Ecto neural progenitor cell (in vitro differentiated cells): ENCODE measurements at regions not wholly inside any gene's neighbourhood (a gene's known extent, or its start where the extent isn't known, plus 50 kb on each side); places are given as distances from the start of the nearest gene placed in this dataset.

Experiments
- DNase-seq: peaks from one replicate; pipeline ENCODE4 v3.0.0-alpha.2; 2018; ENCODE audit warnings: low spot score

DNA sequence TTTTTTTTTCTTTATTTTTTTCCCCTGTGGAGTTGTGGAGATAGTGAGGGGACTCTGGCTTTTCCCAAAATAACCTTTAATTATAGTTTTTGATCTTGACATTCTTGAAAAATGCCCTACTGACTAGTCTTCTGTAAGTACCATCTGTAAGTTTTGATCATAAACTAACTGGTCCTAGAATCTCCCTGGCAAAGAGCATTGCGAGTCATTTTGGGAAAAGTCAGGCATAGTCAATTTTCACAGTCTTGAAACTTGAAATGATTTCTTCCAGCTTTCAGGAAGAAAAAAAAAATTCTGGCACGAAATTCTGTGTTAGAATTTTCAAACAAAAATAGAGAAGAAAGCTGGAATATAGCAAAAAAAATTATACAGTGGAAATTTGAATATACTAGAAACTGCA lies 181.2 kb upstream of the SNX7 start:
- no peak for DNase-seq

DNA sequence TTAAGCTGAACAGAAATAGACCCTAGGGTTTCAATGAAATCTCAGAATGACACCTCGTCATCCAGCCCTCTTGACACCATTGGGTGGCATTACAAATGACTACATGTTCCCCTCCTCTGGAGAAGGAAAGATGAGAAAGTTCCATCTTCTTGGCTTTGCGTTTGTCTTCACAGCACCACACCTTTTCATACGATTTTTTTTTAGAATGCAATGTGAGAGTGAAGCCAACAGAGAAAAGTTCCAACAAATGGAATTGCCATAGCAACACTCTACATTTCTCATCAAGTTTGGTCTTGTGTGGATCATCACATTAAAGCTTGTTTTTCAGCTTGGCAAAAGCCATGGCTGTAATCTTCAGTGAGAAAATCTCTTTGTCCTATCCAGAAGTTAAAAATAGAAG lies 183.4 kb upstream of the SNX7 start:
- no peak for DNase-seq

DNA sequence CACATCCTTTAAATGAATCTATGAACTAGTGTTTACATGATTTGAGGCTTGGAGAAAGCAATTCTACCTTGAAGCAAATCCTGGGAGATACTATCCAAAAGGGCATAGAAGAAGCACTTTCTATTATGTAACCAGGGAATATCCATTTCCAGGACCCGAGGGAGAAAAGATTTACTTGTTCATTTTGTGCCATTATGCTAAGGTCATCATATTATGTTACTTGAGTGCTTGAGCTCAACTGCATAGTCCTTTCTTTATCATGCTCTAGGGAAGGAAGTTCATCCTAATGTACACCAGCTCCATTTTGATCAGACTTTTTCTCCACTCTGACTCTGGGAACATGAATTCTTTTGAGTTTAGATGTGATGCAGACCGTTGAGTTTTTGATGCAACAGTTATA lies 188.6 kb upstream of the SNX7 start:
- no peak for DNase-seq

DNA sequence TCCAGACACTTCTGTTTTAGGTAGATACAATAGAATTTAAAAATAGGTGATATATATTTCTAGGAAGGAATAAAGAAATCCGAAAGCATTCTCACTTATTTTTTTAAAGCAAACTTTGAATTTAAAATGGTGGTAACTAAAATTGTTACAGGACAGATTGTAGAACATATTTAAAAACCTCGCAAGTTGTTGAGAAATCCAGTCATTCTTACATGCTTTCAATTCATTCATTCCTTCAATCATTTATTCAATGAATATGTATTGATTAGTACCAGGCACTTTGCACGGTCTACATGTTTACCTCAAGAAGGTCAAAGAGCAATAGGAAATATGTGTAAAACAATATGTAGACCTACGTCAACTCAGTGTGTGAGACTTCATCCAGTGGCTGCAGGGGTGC lies 189.9 kb upstream of the SNX7 start:
- no peak for DNase-seq

- no peak for DNase-seq
Measured at GRCh38 chr1:98468111-98468717, 193.3 kb upstream of the SNX7 start.

GRCh38 chr1:98467586-98467985 lies 193.9 kb upstream of the SNX7 start:
- no peak for DNase-seq

DNA sequence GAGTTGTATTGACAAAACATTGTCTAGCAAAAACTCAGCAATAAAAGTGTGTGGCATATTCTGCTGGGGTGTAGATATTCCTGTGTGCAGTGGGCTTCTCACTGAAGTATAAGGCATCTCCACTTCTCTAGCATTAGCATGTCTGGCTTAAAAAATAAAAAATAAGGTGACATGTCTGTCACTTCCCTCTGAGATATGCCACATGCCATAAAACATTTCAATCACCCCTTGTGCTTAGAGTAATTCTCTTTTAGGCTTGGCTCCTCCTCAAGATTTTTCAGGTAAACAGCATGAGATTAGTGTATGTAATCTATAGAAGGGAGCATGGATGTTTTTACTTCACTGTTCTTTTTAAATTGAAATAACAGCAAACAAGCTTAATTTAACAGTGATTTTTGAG lies 194.4 kb upstream of the SNX7 start:
- no peak for DNase-seq

- no peak for DNase-seq
Measured at GRCh38 chr1:98461873-98462385, 199.6 kb upstream of the SNX7 start.

DNA sequence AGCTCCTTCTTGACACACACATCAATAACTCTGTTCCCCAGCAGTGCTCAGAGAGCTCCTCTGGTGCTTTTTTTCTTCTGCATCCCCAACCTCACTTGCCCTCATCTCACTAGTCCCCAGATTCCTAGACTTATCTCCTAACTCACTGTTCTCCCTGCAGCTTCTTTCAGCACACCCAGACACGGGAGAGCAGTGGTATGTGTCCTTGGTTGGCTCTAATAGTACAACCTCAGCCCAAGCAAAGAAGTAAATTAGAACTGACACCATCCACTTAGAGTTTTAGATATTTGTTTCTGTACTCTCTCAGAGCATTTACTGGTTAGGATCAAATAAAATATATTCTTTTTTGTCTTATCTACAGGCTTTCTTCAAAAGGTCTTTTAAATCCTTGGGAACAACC lies 201.4 kb upstream of the SNX7 start:
- DNase-seq = no peak

GRCh38 chr1:98459486-98459870 lies 202.0 kb upstream of the SNX7 start:
- no peak for DNase-seq

DNA sequence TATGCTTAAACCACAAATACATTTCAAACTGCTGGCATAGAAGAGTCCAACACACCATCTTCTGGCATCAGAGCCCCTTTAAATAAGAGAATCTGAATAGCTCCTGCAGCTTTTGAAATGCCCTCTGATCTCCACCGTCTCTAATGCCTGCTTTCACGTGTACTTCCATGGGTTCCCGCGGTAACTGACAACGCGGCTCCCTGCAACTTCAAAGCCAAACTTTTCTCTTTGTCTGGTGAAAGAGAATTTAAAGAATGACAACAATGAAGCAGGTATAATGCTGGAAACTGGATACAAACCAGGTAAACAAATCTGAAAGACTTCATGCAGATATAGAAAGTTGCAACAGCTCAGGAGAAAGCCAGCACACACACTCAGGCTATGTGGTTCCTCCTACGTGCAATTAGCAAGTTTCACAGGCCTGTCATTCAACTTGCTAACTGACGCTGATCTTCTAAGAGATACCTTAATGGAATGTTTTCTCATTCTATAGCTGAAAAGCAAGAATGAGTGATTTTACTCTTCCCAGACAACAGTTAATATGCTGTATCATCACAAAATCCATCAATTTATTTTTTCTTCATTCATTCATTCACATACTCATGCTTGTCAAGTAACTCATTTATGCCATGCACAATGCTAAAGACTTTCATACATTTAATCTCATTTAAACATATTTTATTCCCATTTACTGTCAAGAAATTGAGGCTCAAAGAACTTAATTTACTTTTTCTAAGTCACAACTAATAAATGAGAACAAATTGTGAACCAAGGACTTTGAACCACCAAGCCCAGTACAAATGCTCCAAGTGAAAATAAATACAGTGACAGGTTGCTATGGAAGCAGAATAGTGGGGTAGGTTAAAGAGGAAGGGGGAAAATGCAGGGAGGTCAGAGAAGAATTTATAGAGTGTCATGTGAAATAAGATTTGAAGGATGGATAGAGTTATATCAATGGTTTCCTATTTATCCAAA lies 202.7 kb upstream of the SNX7 start:
- no peak for DNase-seq

- no peak for DNase-seq
Measured at GRCh38 chr1:98457248-98457647, 204.3 kb upstream of the SNX7 start.

DNA sequence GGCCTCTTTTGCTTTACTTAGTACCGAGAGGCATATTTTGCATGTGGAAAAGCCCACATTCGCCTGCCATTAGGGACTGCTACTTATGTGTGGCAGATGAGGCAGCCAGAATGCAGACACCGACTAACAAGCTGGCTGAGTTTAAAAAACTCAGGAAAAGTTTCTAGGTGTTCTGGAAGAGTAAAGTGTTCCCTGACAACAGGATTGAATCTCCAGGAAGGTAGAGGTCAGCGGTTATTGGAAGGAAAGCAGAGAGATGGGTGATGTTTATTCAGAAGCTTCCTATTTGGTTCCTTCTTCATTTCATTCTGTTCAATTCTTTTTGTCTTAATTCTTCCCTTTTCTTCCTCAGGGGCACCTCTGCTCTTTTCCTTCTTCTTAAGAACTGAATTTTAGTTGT lies 206.9 kb upstream of the SNX7 start:
- DNase-seq = no peak

GRCh38 chr1:98453066-98453465 lies 208.5 kb upstream of the SNX7 start:
- no peak for DNase-seq

DNA sequence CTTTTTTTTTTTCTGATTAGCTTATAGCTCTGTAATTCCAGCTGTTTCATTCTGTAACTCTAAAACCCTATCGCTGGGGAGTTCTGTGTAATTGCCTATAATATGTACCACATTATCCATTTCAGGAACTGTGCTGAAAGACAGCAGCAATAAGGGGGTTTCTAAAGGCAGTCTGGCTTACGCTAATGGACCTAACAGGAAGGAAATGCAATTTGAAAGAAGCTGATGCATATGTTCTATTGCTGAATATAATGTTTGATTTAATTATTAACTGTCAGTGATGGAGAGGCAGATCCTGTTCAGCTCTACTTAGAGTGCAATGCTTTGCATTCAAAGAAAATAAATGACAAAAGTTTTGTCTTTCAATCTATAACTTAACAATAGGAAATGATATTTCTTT lies 209.4 kb upstream of the SNX7 start:
- DNase-seq = no peak

DNA sequence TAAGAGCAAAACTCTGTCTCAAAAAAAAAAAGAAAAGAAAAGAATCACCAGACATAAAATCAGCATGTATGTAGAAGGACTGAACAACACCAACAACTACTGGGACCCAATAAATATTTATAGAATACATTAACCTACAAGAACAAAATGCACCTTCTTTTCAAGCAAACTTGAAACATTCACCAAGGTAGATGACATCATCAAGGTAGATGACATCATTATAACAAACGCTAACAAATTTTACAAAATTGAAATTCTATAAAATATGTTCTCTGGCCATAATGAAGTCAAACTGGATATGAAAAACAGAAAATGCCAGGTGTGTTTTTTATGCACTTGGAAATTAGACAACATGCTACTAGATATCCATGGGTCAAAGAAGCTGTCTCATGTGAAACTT lies 220.2 kb upstream of the SNX7 start:
- DNase-seq = no peak

DNA sequence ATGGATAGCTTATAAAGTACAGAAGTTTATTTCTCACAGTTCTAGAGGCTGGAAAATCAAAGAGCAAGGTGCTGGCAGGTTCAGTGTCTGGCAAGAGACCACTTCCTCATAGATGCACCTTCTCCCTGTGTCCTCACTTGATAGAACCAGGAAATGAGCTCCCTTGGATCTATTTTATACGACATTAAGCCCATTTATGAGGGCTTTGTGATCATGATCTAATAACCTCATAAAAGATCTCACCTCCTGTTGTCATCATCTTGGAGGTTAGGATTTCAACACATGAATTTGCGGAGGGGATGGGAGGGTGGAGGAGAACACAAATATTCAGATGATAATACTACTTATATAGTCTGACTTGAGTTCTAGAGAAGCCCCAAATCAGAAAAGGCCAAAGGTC lies 222.1 kb upstream of the SNX7 start:
- DNase-seq = no peak

DNA sequence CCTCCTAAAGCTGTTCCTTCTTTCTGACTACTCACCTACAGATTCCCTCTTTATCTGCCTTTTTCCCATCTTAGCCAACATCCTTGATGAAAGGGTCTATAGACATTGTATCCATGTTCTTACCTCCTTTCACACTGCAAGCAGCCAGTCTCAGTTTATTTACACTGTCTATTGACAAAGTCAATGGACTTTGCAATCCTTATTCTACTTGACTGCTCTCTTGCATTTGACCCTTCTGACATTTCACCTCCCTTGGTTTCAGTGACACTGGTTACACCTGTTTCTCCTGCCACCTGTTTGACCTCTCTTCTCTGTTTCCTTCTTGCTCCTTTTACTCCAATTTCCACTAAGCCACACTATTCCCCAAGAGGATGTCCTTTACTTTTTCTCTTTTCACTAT lies 224.0 kb upstream of the SNX7 start:
- no peak for DNase-seq

- DNase-seq = no peak
Measured at GRCh38 chr1:98437011-98437410, 224.5 kb upstream of the SNX7 start.

DNA sequence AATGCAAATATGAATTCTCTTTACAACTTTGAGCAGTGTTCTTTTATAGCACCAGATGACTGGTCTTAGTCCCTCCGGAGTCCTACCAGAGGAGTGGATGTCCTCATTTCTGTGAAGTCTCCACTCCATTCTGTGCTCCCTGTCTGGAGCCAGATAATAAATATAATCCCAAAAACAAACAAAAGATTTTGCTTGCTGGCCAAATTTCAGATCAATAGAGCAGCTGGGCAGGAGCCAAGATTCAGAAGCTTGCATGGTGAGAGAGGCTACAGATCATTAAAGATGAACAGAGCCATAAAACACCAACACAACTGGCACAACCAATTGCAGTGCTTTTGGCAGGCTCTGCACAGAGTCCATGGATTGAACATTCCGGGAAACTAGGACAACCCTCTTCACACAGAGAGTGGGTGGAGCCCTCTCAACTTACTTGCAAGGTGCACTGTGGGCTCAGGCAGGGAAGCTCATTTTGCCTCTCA lies 231.5 kb upstream of the SNX7 start:
- DNase-seq = no peak

GRCh38 chr1:98428864-98429263 lies 232.7 kb upstream of the SNX7 start:
- DNase-seq = no peak

DNA sequence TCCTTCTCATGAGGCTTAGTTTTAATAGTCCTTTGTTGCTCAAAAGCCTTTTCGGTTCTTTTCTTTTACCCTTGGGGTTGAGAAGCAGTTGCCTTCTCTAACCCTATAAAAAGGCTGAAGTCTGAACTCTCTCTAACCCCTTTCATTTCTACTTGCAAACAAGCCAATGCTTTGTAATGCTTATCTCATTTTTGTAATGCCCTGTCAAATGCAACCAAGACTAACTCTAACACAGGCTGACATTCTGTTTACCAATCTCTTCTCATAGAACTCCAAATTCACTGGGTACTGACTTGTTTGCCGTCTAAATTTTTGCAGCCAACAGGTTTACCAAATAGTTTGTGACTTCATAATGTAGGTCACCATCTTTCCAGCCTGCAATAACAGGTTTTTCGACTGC lies 233.9 kb upstream of the SNX7 start:
- DNase-seq = no peak

GRCh38 chr1:98426092-98426491 lies 235.4 kb upstream of the SNX7 start:
- no peak for DNase-seq
